GM23338 (cell line): ENCODE measurements at regions not wholly inside any gene's neighbourhood (a gene's known extent, or its start where the extent isn't known, plus 50 kb on each side); places are given as distances from the start of the nearest gene placed in this dataset.

Experiments used
- CTCF ChIP-seq, 2 experiments: fragments of 200-600 bp in 1 of 2; sonication (generic) in 1 of 2; conservative IDR thresholded peaks; 2 replicates each; pipeline versions ENCODE4 v1.5.1 to v1.6.1; 2016 to 2017; ENCODE audit warnings: antibody characterized with exemption in 2 of 2, low read depth in 2 of 2, mild to moderate bottlenecking in 2 of 2, moderate library complexity in 1 of 2
- TF ChIP-seq, protein P1 (sequence below): IDR thresholded peaks from one replicate; pipeline ENCODE4 v1.6.1; 2018; ENCODE audit warnings: antibody characterized with exemption; ENCODE audit not compliant: unreplicated experiment

DNA sequence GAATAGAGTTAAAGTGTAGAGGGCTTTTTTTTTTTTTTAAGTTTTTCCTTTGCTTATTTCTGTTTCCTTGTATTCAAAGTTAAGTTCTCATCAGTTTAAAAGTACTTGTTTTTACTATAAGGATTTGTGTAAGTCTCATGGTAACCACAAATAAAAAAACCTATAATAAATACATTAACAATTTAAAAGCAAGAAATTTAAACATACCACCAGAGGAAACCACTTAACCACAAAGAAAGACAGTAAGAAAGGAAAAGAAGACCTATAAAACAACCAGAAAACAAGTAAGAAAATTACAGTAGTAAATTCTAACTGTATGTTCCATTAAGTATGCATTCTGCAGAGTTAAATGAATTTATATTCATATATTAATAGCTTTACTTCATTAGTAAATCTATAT is 999.1 kb upstream of the ATXN8OS start:
- no peak for TF ChIP-seq CTCF (conservative IDR thresholded peaks at IDR 0.05; ENCODE audit: low read depth in 2 of 2)
- TF ChIP-seq, protein P1, sequence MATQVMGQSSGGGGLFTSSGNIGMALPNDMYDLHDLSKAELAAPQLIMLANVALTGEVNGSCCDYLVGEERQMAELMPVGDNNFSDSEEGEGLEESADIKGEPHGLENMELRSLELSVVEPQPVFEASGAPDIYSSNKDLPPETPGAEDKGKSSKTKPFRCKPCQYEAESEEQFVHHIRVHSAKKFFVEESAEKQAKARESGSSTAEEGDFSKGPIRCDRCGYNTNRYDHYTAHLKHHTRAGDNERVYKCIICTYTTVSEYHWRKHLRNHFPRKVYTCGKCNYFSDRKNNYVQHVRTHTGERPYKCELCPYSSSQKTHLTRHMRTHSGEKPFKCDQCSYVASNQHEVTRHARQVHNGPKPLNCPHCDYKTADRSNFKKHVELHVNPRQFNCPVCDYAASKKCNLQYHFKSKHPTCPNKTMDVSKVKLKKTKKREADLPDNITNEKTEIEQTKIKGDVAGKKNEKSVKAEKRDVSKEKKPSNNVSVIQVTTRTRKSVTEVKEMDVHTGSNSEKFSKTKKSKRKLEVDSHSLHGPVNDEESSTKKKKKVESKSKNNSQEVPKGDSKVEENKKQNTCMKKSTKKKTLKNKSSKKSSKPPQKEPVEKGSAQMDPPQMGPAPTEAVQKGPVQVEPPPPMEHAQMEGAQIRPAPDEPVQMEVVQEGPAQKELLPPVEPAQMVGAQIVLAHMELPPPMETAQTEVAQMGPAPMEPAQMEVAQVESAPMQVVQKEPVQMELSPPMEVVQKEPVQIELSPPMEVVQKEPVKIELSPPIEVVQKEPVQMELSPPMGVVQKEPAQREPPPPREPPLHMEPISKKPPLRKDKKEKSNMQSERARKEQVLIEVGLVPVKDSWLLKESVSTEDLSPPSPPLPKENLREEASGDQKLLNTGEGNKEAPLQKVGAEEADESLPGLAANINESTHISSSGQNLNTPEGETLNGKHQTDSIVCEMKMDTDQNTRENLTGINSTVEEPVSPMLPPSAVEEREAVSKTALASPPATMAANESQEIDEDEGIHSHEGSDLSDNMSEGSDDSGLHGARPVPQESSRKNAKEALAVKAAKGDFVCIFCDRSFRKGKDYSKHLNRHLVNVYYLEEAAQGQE, result no peak
